Neural progenitor cell (in vitro differentiated cells): ENCODE measurements at regions not wholly inside any gene's neighbourhood (a gene's known extent, or its start where the extent isn't known, plus 50 kb on each side); places are given as distances from the start of the nearest gene placed in this dataset.

Source experiments
- DNase-seq: peaks from one replicate; pipeline ENCODE4 v3.0.0-alpha.2; 2016; ENCODE audit warnings: low spot score
- H2AFZ ChIP-seq: fragments of 200-600 bp; sonication (generic); replicated peaks from 2 replicates; pipeline ENCODE4 v1.6.1; 2016; ENCODE audit warnings: antibody characterized with exemption
- H3F3A ChIP-seq: fragments of 200-600 bp; sonication (generic); 2 replicates; pipeline ENCODE4 v1.6.1; 2016; ENCODE audit warnings: antibody characterized with exemption, low read depth
- H3K27ac ChIP-seq: fragments of 200-600 bp; sonication (generic); 2 replicates; pipeline ENCODE4 v1.5.1; 2016; ENCODE audit warnings: mild to moderate bottlenecking
- H3K27me3 ChIP-seq: fragments of 200-600 bp; sonication (generic); 2 replicates; pipeline ENCODE4 v1.6.1; 2016; ENCODE audit warnings: mild to moderate bottlenecking, moderate library complexity
- H3K36me3 ChIP-seq: fragments of 200-600 bp; sonication (generic); 2 replicates; pipeline ENCODE4 v1.5.1; 2016
- H3K4me1 ChIP-seq: fragments of 200-600 bp; sonication (generic); 2 replicates; pipeline ENCODE4 v1.6.1; 2016; ENCODE audit warnings: mixed run types
- H3K4me2 ChIP-seq: fragments of 200-600 bp; sonication (generic); 2 replicates; pipeline ENCODE4 v1.6.1; 2016
- H3K4me3 ChIP-seq: fragments of 200-600 bp; sonication (generic); 2 replicates; pipeline ENCODE4 v1.5.1; 2016
- H3K79me2 ChIP-seq: fragments of 200-600 bp; sonication (generic); 2 replicates; pipeline ENCODE4 v1.6.1; 2016; ENCODE audit warnings: low read depth
- H3K9ac ChIP-seq: fragments of 200-600 bp; sonication (generic); 2 replicates; pipeline ENCODE4 v1.6.1; 2016
- H3K9me3 ChIP-seq: fragments of 200-600 bp; sonication (generic); 2 replicates; pipeline ENCODE4 v1.5.1; 2016; ENCODE audit warnings: low read depth
- H4K20me1 ChIP-seq: fragments of 200-600 bp; sonication (generic); 2 replicates; pipeline ENCODE4 v1.6.1; 2016; ENCODE audit warnings: low read depth
- H3K27ac Mint-ChIP-seq: 3 replicates; pipeline ENCODE4 v1.8.0; 2021; ENCODE audit warnings: mixed read lengths
- H3K27me3 Mint-ChIP-seq: 2 replicates; pipeline ENCODE4 v1.8.0; 2022; ENCODE audit warnings: low read depth, mild to moderate bottlenecking, inconsistent platforms, moderate library complexity, mixed read lengths; ENCODE audit not compliant: insufficient read depth
- H3K36me3 Mint-ChIP-seq: 3 replicates; pipeline ENCODE4 v1.8.0; 2021; ENCODE audit warnings: mixed read lengths
- H3K4me1 Mint-ChIP-seq: 3 replicates; pipeline ENCODE4 v1.8.0; 2021; ENCODE audit warnings: mixed read lengths
- H3K4me3 Mint-ChIP-seq: 3 replicates; pipeline ENCODE4 v1.8.0; 2021; ENCODE audit warnings: mild to moderate bottlenecking, moderate library complexity, mixed read lengths
- H3K9me3 Mint-ChIP-seq: 3 replicates; pipeline ENCODE4 v1.8.0; 2020; ENCODE audit warnings: mixed read lengths
- CTCF ChIP-seq: fragments of 200-600 bp; sonication (generic); IDR thresholded peaks from 2 replicates; pipeline ENCODE4 v1.5.1; 2017; ENCODE audit warnings: antibody characterized with exemption, mild to moderate bottlenecking
- EZH2 ChIP-seq: fragments of 200-600 bp; sonication (generic); IDR thresholded peaks from 2 replicates; pipeline ENCODE4 v1.6.1; 2017; ENCODE audit warnings: antibody characterized with exemption, mild to moderate bottlenecking, moderate library complexity
- EZH2phosphoT487 ChIP-seq: fragments of 200-600 bp; sonication (generic); IDR thresholded peaks from 2 replicates; pipeline ENCODE4 v1.6.1; 2017; ENCODE audit warnings: antibody characterized with exemption

- Histone ChIP-seq H2AFZ (no peak overlapping the region), H3K4me2 (no peak overlapping the region), H3K79me2 (no peaks in the 10 kb centered on the region), H3F3A (no peaks in the 10 kb centered on the region), H3K27ac (no peak overlapping the region), H4K20me1 (no peaks in the 10 kb centered on the region), H3K9ac (no peak overlapping the region), H3K36me3 (no peaks in the 10 kb centered on the region), H3K4me1 (no peaks in the 10 kb centered on the region), H3K9me3 (no peaks in the 10 kb centered on the region), H3K27me3 (peaks cover 4% of the 10 kb centered on the region), H3K4me3 (no peak overlapping the region)
- H3K4me1 Mint-ChIP-seq = peaks cover 5% of the 10 kb centered on the region
- H3K4me3 Mint-ChIP-seq = no peak overlapping the region
- DNase-seq = no peak
- no peak for TF ChIP-seq EZH2phosphoT487
- peaks cover 6% of the 10 kb centered on the region for H3K9me3 Mint-ChIP-seq
- H3K36me3 Mint-ChIP-seq = no peaks in the 10 kb centered on the region
- no peak overlapping the region for H3K27ac Mint-ChIP-seq
- no peaks in the 10 kb centered on the region for H3K27me3 Mint-ChIP-seq
Observed at GRCh38 chr2:64234785-64235184, 90.6 kb upstream of the PELI1 start.

- H3K9ac ChIP-seq = no peak overlapping the region
- H3K9me3 ChIP-seq = no peaks in the 10 kb centered on the region
- H3F3A ChIP-seq = no peaks in the 10 kb centered on the region
- Mint-ChIP-seq H3K27me3 (no peaks in the 10 kb centered on the region), H3K9me3 (peaks cover 9% of the 10 kb centered on the region), H3K36me3 (no peaks in the 10 kb centered on the region), H3K4me1 (no peaks in the 10 kb centered on the region), H3K4me3 (no peak overlapping the region), H3K27ac (no peak overlapping the region)
- no peak overlapping the region for H3K27ac ChIP-seq
- no peaks in the 10 kb centered on the region for H3K27me3 ChIP-seq
- H3K79me2 ChIP-seq = no peaks in the 10 kb centered on the region
- no peaks in the 10 kb centered on the region for H3K4me1 ChIP-seq
- no peaks in the 10 kb centered on the region for H4K20me1 ChIP-seq
- TF ChIP-seq EZH2phosphoT487 (no peak), CTCF (no peak), EZH2 (no peak)
- no peak overlapping the region for H3K4me3 ChIP-seq
- DNase-seq = no peak
- no peaks in the 10 kb centered on the region for H3K36me3 ChIP-seq
- no peak overlapping the region for H3K4me2 ChIP-seq
- no peak overlapping the region for H2AFZ ChIP-seq
Observed at GRCh38 chr2:64237266-64237665, 93.0 kb upstream of the PELI1 start.

- Histone ChIP-seq H4K20me1 (no peaks in the 10 kb centered on the region), H3K4me2 (no peak overlapping the region), H3K79me2 (no peaks in the 10 kb centered on the region), H3K9me3 (no peaks in the 10 kb centered on the region), H2AFZ (no peak overlapping the region), H3K4me3 (no peak overlapping the region), H3K4me1 (no peaks in the 10 kb centered on the region), H3K27me3 (no peaks in the 10 kb centered on the region), H3F3A (no peaks in the 10 kb centered on the region), H3K9ac (no peak overlapping the region), H3K27ac (no peak overlapping the region), H3K36me3 (no peaks in the 10 kb centered on the region)
- H3K9me3 Mint-ChIP-seq = peaks cover 11% of the 10 kb centered on the region
- no peaks in the 10 kb centered on the region for H3K36me3 Mint-ChIP-seq
- TF ChIP-seq EZH2phosphoT487 = no peak
- no peak for TF ChIP-seq EZH2
- TF ChIP-seq CTCF = no peak
- DNase-seq = no peak
- H3K4me1 Mint-ChIP-seq = no peaks in the 10 kb centered on the region
- H3K4me3 Mint-ChIP-seq = no peak overlapping the region
- no peaks in the 10 kb centered on the region for H3K27me3 Mint-ChIP-seq
- H3K27ac Mint-ChIP-seq = no peak overlapping the region
Observed at GRCh38 chr2:64238799-64239198, 94.6 kb upstream of the PELI1 start.

GRCh38 chr2:64243081-64244036, 99.1 kb upstream of the PELI1 start:
- no peak for DNase-seq

More at GRCh38 chr2:64243081-64244036, 99.1 kb upstream of the PELI1 start:
- Mint-ChIP-seq H3K4me3 (no peak overlapping the region), H3K9me3 (peaks cover 5% of the 10 kb centered on the region), H3K27me3 (peaks cover 3% of the 10 kb centered on the region), H3K4me1 (no peaks in the 10 kb centered on the region), H3K36me3 (no peaks in the 10 kb centered on the region), H3K27ac (no peak overlapping the region)
- Histone ChIP-seq H3K36me3 (no peaks in the 10 kb centered on the region), H3K27me3 (no peaks in the 10 kb centered on the region), H2AFZ (no peak overlapping the region), H3K4me2 (no peak overlapping the region), H4K20me1 (no peaks in the 10 kb centered on the region), H3K4me1 (no peaks in the 10 kb centered on the region), H3K9ac (no peak overlapping the region), H3K4me3 (no peak overlapping the region), H3F3A (no peaks in the 10 kb centered on the region), H3K27ac (no peak overlapping the region), H3K9me3 (no peaks in the 10 kb centered on the region), H3K79me2 (no peaks in the 10 kb centered on the region)
- no peak for TF ChIP-seq CTCF
- TF ChIP-seq EZH2phosphoT487 = no peak
- TF ChIP-seq EZH2 = no peak
